Keratinocyte (primary cell): ENCODE measurements at regions not wholly inside any gene's neighbourhood (a gene's known extent, or its start where the extent isn't known, plus 50 kb on each side); places are given as distances from the start of the nearest gene placed in this dataset.

Experiments
- DNase-seq: peaks from one replicate; pipeline ENCODE4 v3.0.0-alpha.2; 2011; ENCODE audit warnings: low read depth, missing footprints, low spot score
- FAIRE-seq: peaks from 2 replicates; lab custom pipeline; 2011; peaks lifted over from hg19 to GRCh38; lab: Jason Lieb, UNC
- H2AFZ ChIP-seq: 2 replicates; pipeline ENCODE4 v1.6.0; 2012; ENCODE audit warnings: low read length, control low read depth, inconsistent platforms; ENCODE audit not compliant: control insufficient read depth
- H3K27ac ChIP-seq: 2 replicates; pipeline ENCODE4 v1.5.1; 2011; ENCODE audit warnings: low read length; ENCODE audit not compliant: control insufficient read depth, insufficient read depth
- H3K27me3 ChIP-seq: 3 replicates; pipeline ENCODE4 v1.6.0; 2011; ENCODE audit warnings: low read length; ENCODE audit not compliant: control insufficient read depth, insufficient read depth; ENCODE audit errors: extremely low read depth
- H3K36me3 ChIP-seq, 2 experiments: 2 replicates in 1 of 2; 3 replicates in 1 of 2; pipeline ENCODE4 v1.5.1; 2011; ENCODE audit warnings: low read length in 2 of 2, mild to moderate bottlenecking in 1 of 2; ENCODE audit not compliant: control insufficient read depth in 2 of 2, insufficient read depth in 2 of 2; ENCODE audit errors: extremely low read depth in 1 of 2
- H3K4me1 ChIP-seq: 3 replicates; pipeline ENCODE4 v1.5.1; 2011; ENCODE audit warnings: low read length; ENCODE audit not compliant: control insufficient read depth, insufficient read depth; ENCODE audit errors: extremely low read depth
- H3K4me2 ChIP-seq: 3 replicates; pipeline ENCODE4 v1.6.0; 2011; ENCODE audit warnings: low read depth, low read length; ENCODE audit not compliant: control insufficient read depth, insufficient read depth; ENCODE audit errors: extremely low read depth
- H3K4me3 ChIP-seq, 3 experiments: fragments of 200-600 bp in 1 of 3; sonication (generic) in 1 of 3; 2 replicates in 2 of 3; 3 replicates in 1 of 3; pipeline ENCODE4 v1.5.1; 2011 to 2016; ENCODE audit warnings: low read length in 3 of 3, mild to moderate bottlenecking in 3 of 3, control low read depth in 2 of 3, inconsistent platforms in 1 of 3, low read depth in 1 of 3, mixed read lengths in 1 of 3, mixed run types in 1 of 3, moderate library complexity in 1 of 3; ENCODE audit not compliant: control insufficient read depth in 2 of 3, insufficient read depth in 2 of 3; ENCODE audit errors: extremely low read depth in 1 of 3
- H3K79me2 ChIP-seq: 2 replicates; pipeline ENCODE4 v1.6.0; 2012; ENCODE audit warnings: low read length; ENCODE audit not compliant: control insufficient read depth, insufficient read depth
- H3K9ac ChIP-seq: 3 replicates; pipeline ENCODE4 v1.6.0; 2011; ENCODE audit warnings: low read length; ENCODE audit not compliant: control insufficient read depth, insufficient read depth; ENCODE audit errors: extremely low read depth
- H3K9me1 ChIP-seq: 3 replicates; pipeline ENCODE4 v1.6.0; 2011; ENCODE audit warnings: low read length; ENCODE audit not compliant: control insufficient read depth, insufficient read depth; ENCODE audit errors: extremely low read depth
- H3K9me3 ChIP-seq: 2 replicates; pipeline ENCODE4 v1.5.1; 2012; ENCODE audit warnings: low read depth, low read length; ENCODE audit not compliant: control insufficient read depth
- H4K20me1 ChIP-seq: 3 replicates; pipeline ENCODE4 v1.6.0; 2011; ENCODE audit warnings: low read length; ENCODE audit not compliant: control insufficient read depth, insufficient read depth; ENCODE audit errors: extremely low read depth
- CTCF ChIP-seq, 3 experiments: IDR thresholded peaks in 1 of 3; conservative IDR thresholded peaks in 1 of 3; optimal IDR thresholded peaks in 1 of 3; 2 replicates in 2 of 3; 3 replicates in 1 of 3; pipeline versions ENCODE3 to v1.5.1; 2011; ENCODE audit warnings: low read length in 3 of 3, mild to moderate bottlenecking in 3 of 3, moderate library complexity in 2 of 3, control low read depth in 1 of 3, inconsistent platforms in 1 of 3; ENCODE audit not compliant: insufficient read depth in 2 of 3; ENCODE audit errors: extremely low read depth in 1 of 3
- EZH2 ChIP-seq: IDR thresholded peaks from one replicate; pipeline ENCODE4 v1.6.1; 2012; ENCODE audit warnings: inconsistent platforms, mild to moderate bottlenecking, low read length, moderate library complexity
- dilution Hi-C: fragments of 300-500 bp; cut with MboI; formaldehyde crosslinking; loops from one replicate; pipeline ENCODE4 v1.7.0; 2020; ENCODE audit warnings: low sequenced_read_pairs; ENCODE audit not compliant: extremely low pct_ligation_motif_present

- Histone ChIP-seq H3K4me3 (no peak overlapping the region), H4K20me1 (no peaks in the 10 kb centered on the region), H3K27me3 (no peaks in the 10 kb centered on the region), H3K36me3 (no peaks in the 10 kb centered on the region), H3K79me2 (no peaks in the 10 kb centered on the region), H3K9me3 (no peaks in the 10 kb centered on the region), H2AFZ (no peak overlapping the region), H3K4me1 (no peaks in the 10 kb centered on the region), H3K9me1 (no peaks in the 10 kb centered on the region), H3K9ac (no peak overlapping the region), H3K4me2 (no peak overlapping the region), H3K27ac (no peak overlapping the region)
- no peak for DNase-seq
- dilution Hi-C loops, result no loop called here
- TF ChIP-seq CTCF (optimal IDR thresholded peaks at IDR 0.05 in 1 of 3, IDR thresholded peaks at IDR 0.05 in 1 of 3, conservative IDR thresholded peaks at IDR 0.05 in 1 of 3; ENCODE audit: extremely low read depth in 1 of 3, insufficient read depth in 2 of 3, low read length in 3 of 3), result no peak
- TF ChIP-seq EZH2, result no peak
- FAIRE-seq, result no peak
Measured at GRCh38 chr13:48783695-48784230, 130.0 kb downstream of the CYSLTR2 start.

- Histone ChIP-seq H3K27ac (no peak overlapping the region), H2AFZ (no peak overlapping the region), H3K4me2 (no peak overlapping the region), H3K4me3 (no peak overlapping the region), H4K20me1 (no peaks in the 10 kb centered on the region), H3K9ac (no peak overlapping the region), H3K36me3 (no peaks in the 10 kb centered on the region), H3K9me1 (no peaks in the 10 kb centered on the region), H3K4me1 (no peaks in the 10 kb centered on the region), H3K79me2 (no peaks in the 10 kb centered on the region), H3K27me3 (no peaks in the 10 kb centered on the region), H3K9me3 (no peaks in the 10 kb centered on the region)
- FAIRE-seq (no peak), DNase-seq (no peak)
- no peak for TF ChIP-seq EZH2
- TF ChIP-seq CTCF (optimal IDR thresholded peaks at IDR 0.05 in 1 of 3, IDR thresholded peaks at IDR 0.05 in 1 of 3, conservative IDR thresholded peaks at IDR 0.05 in 1 of 3; ENCODE audit: extremely low read depth in 1 of 3, insufficient read depth in 2 of 3, low read length in 3 of 3), result no peak
- dilution Hi-C loops, result no loop called here
Measured at GRCh38 chr13:48784916-48785548, 131.3 kb downstream of the CYSLTR2 start.
